ENCODE measurements at regions not wholly inside any gene's neighbourhood (a gene's known extent, or its start where the extent isn't known, plus 50 kb on each side); places are given as distances from the start of the nearest gene placed in this dataset.

- DNase-seq (ENCODE audit: low spot score): no peak
- Histone ChIP-seq H3K27me3 (replicated peaks; ENCODE audit: insufficient read depth, low read depth, low read length, poor library complexity) (no peaks in the 10 kb centered on the region), H3K9me3 (ENCODE audit: low read depth, low read length, poor library complexity, severe bottlenecking) (peaks cover 54% of the 10 kb centered on the region), H3K36me3 (ENCODE audit: insufficient read depth, low read length, poor library complexity, severe bottlenecking) (no peaks in the 10 kb centered on the region), H3K4me3 (ENCODE audit: low read depth, low read length, poor library complexity, severe bottlenecking) (no peak overlapping the region), H3K27ac (ENCODE audit: low read depth, low read length, poor library complexity, severe bottlenecking) (no peak overlapping the region), H3K4me1 (ENCODE audit: insufficient read depth, low read length, poor library complexity, severe bottlenecking) (no peaks in the 10 kb centered on the region)
- ChIA-PET POLR2A (ENCODE audit: low non-redundant PET) (no interaction called here), CTCF (no interaction called here)
- TF ChIP-seq EZH2 (IDR thresholded peaks at IDR 0.05; ENCODE audit: borderline replicate concordance, low read depth, low read length, poor library complexity, severe bottlenecking): no peak
- no peak for TF ChIP-seq CTCF (conservative IDR thresholded peaks at IDR 0.05; ENCODE audit: low read depth, low read length)
- BruUV-seq (replicated peaks): no TSS peak
- intact Hi-C loops (cut with micrococcal nuclease; ENCODE audit: unreplicated experiment): no loop called here
These were observed 1470.9 kb downstream of the UQCRFS1 start for GRCh38 chr19:27742041-27742440.

- ChIA-PET CTCF (no interaction called here), POLR2A (ENCODE audit: low non-redundant PET) (no interaction called here)
- Histone ChIP-seq H3K36me3 (ENCODE audit: insufficient read depth, low read length, poor library complexity, severe bottlenecking) (no peaks in the 10 kb centered on the region), H3K9me3 (ENCODE audit: low read depth, low read length, poor library complexity, severe bottlenecking) (peaks cover 61% of the 10 kb centered on the region), H3K27ac (ENCODE audit: low read depth, low read length, poor library complexity, severe bottlenecking) (no peak overlapping the region), H3K4me3 (ENCODE audit: low read depth, low read length, poor library complexity, severe bottlenecking) (no peak overlapping the region), H3K27me3 (replicated peaks; ENCODE audit: insufficient read depth, low read depth, low read length, poor library complexity) (no peaks in the 10 kb centered on the region), H3K4me1 (ENCODE audit: insufficient read depth, low read length, poor library complexity, severe bottlenecking) (no peaks in the 10 kb centered on the region)
- intact Hi-C loops (cut with micrococcal nuclease; ENCODE audit: unreplicated experiment): no loop called here
- TF ChIP-seq CTCF (conservative IDR thresholded peaks at IDR 0.05; ENCODE audit: low read depth, low read length) (no peak), EZH2 (IDR thresholded peaks at IDR 0.05; ENCODE audit: borderline replicate concordance, low read depth, low read length, poor library complexity, severe bottlenecking) (no peak)
- BruUV-seq (replicated peaks): no TSS peak
- DNase-seq (ENCODE audit: low spot score): no peak
These were observed 1471.7 kb downstream of the UQCRFS1 start for GRCh38 chr19:27741236-27741635.

GRCh38 chr19:27740396-27740795, 1472.6 kb downstream of the UQCRFS1 start:
- no peak overlapping the region for H3K27ac ChIP-seq (ENCODE audit: low read depth, low read length, poor library complexity, severe bottlenecking)
- no peaks in the 10 kb centered on the region for H3K36me3 ChIP-seq (ENCODE audit: insufficient read depth, low read length, poor library complexity, severe bottlenecking)
- peaks cover 61% of the 10 kb centered on the region for H3K9me3 ChIP-seq (ENCODE audit: low read depth, low read length, poor library complexity, severe bottlenecking)
- ChIA-PET CTCF (no interaction called here), POLR2A (ENCODE audit: low non-redundant PET) (no interaction called here)
- H3K27me3 ChIP-seq (replicated peaks; ENCODE audit: insufficient read depth, low read depth, low read length, poor library complexity): no peaks in the 10 kb centered on the region
- TF ChIP-seq EZH2 (IDR thresholded peaks at IDR 0.05; ENCODE audit: borderline replicate concordance, low read depth, low read length, poor library complexity, severe bottlenecking) (no peak), CTCF (conservative IDR thresholded peaks at IDR 0.05; ENCODE audit: low read depth, low read length) (no peak)
- BruUV-seq (replicated peaks): no TSS peak
- no peaks in the 10 kb centered on the region for H3K4me1 ChIP-seq (ENCODE audit: insufficient read depth, low read length, poor library complexity, severe bottlenecking)
- H3K4me3 ChIP-seq (ENCODE audit: low read depth, low read length, poor library complexity, severe bottlenecking): no peak overlapping the region
- intact Hi-C loops (cut with micrococcal nuclease; ENCODE audit: unreplicated experiment): no loop called here
- DNase-seq (ENCODE audit: low spot score): no peak
